ENCODE measurements at regions not wholly inside any gene's neighbourhood (a gene's known extent, or its start where the extent isn't known, plus 50 kb on each side); places are given as distances from the start of the nearest gene placed in this dataset.
"Not testable (repeated sequence)": the region's sequence is repeated elsewhere in the genome, so short reads cannot be mapped to it uniquely, and the experiment has no call there.

DNA sequence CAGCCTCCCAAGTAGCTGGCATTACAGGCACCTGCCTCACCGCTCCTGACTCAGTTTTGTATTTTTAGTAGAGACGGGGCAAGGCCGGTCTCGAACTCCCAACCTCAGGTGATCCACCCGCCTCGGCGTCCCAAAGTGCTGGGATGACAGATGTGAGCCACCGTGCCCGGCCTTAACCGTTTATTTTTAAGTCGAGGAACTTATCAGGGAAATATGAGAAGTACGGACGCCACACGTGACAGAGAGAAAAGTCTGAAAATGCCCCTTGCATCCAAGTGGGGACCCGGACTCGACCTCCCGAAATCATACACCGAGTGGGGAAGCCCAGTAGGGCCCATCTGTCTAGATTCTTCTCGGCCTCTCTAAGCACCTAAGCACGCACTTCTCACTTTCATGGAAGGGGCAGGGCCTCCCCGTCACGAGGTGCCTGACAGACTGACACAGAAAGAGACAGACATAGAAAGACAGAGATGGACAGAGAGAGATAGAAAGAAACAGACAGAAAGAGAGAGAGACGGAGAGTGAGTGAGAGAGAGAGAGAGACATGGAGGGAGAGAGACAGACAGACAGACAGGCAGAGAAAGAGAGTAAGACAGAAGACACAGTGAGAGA is 756.5 kb upstream of the DEFB115 start:
- no peak overlapping the region for H3K4me3 ChIP-seq (ENCODE audit: low read depth, low read length)
- no peak for DNase-seq (ENCODE audit: low read depth)
- TF ChIP-seq, protein P1, sequence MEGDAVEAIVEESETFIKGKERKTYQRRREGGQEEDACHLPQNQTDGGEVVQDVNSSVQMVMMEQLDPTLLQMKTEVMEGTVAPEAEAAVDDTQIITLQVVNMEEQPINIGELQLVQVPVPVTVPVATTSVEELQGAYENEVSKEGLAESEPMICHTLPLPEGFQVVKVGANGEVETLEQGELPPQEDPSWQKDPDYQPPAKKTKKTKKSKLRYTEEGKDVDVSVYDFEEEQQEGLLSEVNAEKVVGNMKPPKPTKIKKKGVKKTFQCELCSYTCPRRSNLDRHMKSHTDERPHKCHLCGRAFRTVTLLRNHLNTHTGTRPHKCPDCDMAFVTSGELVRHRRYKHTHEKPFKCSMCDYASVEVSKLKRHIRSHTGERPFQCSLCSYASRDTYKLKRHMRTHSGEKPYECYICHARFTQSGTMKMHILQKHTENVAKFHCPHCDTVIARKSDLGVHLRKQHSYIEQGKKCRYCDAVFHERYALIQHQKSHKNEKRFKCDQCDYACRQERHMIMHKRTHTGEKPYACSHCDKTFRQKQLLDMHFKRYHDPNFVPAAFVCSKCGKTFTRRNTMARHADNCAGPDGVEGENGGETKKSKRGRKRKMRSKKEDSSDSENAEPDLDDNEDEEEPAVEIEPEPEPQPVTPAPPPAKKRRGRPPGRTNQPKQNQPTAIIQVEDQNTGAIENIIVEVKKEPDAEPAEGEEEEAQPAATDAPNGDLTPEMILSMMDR (conservative IDR thresholded peaks at IDR 0.05; ENCODE audit: low read depth, low read length): no peak

DNA sequence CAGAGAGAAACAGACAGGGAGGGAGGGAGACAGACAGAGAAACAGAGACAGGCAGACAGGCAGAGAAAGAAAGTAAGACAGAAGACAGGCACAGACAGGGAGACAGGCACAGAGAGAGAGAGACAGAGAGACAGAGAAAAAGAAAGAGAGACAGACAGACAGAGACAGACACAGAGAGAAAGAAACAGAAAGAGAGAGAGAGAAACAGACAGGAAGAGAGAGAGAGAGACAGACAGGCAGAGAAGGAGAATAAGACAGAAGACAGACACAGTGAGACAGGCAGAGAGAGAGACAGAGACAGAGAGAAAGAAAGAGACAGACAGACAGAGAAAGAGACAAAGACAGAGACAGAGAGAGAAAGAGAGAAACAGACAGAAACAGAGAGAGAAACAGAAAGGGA is 754.8 kb upstream of the DEFB115 start:
- TF ChIP-seq, protein P1 (conservative IDR thresholded peaks at IDR 0.05; ENCODE audit: low read depth, low read length): no peak
- no peak overlapping the region for H3K4me3 ChIP-seq (ENCODE audit: low read depth, low read length)
- DNase-seq (ENCODE audit: low read depth): no peak

- not testable (repeated sequence) for H3K4me3 ChIP-seq (ENCODE audit: low read depth, low read length); DNase-seq (ENCODE audit: low read depth)
These were observed 754.3 kb upstream of the DEFB115 start for GRCh38 chr20:30503204-30503603.

- DNase-seq (ENCODE audit: low read depth): no peak
- TF ChIP-seq, protein P1 (conservative IDR thresholded peaks at IDR 0.05; ENCODE audit: low read depth, low read length): no peak
- H3K4me3 ChIP-seq (ENCODE audit: low read depth, low read length): no peak overlapping the region
These were observed 753.4 kb upstream of the DEFB115 start for GRCh38 chr20:30503992-30504570.

DNA sequence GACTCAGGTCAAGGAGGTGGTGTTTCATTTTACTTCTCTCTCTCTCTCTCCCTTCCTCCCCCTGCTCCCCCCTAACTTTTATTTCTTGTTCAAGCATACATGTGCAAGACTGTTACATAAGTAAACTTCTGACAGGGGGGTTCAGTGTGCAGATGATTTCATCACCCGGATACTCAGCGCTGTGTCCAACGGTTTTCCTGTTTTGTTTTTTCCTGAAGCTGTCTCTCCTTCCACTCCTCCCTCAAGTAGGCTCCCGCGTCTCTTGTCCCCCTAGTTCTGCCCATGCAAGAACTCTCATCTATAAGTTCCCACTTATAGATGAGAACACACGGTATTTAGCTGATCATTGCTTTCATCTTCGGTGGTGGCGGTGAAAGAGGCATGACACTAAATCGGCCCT is 751.9 kb upstream of the DEFB115 start:
- TF ChIP-seq, protein P1 (conservative IDR thresholded peaks at IDR 0.05; ENCODE audit: low read depth, low read length): no peak
- no peak for DNase-seq (ENCODE audit: low read depth)
- no peak overlapping the region for H3K4me3 ChIP-seq (ENCODE audit: low read depth, low read length)

GRCh38 chr20:30506100-30506499 is 751.4 kb upstream of the DEFB115 start:
- TF ChIP-seq, protein P1 (conservative IDR thresholded peaks at IDR 0.05; ENCODE audit: low read depth, low read length): no peak
- DNase-seq (ENCODE audit: low read depth): no peak
- no peak overlapping the region for H3K4me3 ChIP-seq (ENCODE audit: low read depth, low read length)

GRCh38 chr20:30508382-30508781 is 749.1 kb upstream of the DEFB115 start:
- H3K4me3 ChIP-seq (ENCODE audit: low read depth, low read length); DNase-seq (ENCODE audit: low read depth): not testable (repeated sequence)

- TF ChIP-seq, protein P1 (conservative IDR thresholded peaks at IDR 0.05; ENCODE audit: low read depth, low read length): no peak
These were observed 746.0 kb upstream of the DEFB115 start for GRCh38 chr20:30511322-30512030.

More at GRCh38 chr20:30511322-30512030, 746.0 kb upstream of the DEFB115 start:
- no peak overlapping the region for H3K4me3 ChIP-seq (ENCODE audit: low read depth, low read length)
- no peak for DNase-seq (ENCODE audit: low read depth)
